ENCODE measurements at regions not wholly inside any gene's neighbourhood (a gene's known extent, or its start where the extent isn't known, plus 50 kb on each side); places are given as distances from the start of the nearest gene placed in this dataset.
"Not testable (repeated sequence)": the region's sequence is repeated elsewhere in the genome, so short reads cannot be mapped to it uniquely, and the experiment has no call there.

DNA sequence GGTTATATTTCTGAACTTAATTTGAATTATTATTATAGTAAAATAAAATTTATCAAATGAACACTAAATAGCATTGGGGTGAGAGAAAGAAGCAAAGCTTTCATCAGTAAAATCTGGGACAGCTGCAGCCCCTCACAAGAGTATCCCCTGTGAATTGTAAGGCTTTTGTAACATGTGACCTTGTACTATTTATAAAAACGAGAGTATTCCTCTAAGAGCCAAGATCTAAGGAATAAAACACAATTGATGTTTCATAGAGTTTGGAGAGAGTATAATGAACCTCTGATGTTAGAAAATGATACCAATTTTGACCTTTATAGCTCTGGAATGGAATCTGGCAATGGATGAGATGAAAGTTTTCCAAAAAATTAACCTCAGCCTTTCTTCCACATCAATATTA, 617.2 kb upstream of the ID4 start:
- Mint-ChIP-seq H3K36me3 (ENCODE audit: low read depth) (no peaks in the 10 kb centered on the region), H3K27me3 (ENCODE audit: low read depth) (no peaks in the 10 kb centered on the region)
- TF ChIP-seq CTCF (IDR thresholded peaks at IDR 0.05; ENCODE audit: unreplicated experiment in 3 of 3), result no peak

GRCh38 chr6:19231878-19232561, 605.1 kb upstream of the ID4 start:
- Mint-ChIP-seq H3K9me3 (peaks cover 19% of the 10 kb centered on the region), H3K36me3 (ENCODE audit: low read depth) (no peaks in the 10 kb centered on the region), H3K27me3 (ENCODE audit: low read depth) (no peaks in the 10 kb centered on the region), H3K27ac (peak overlapping the region in 2 of 3 experiments; percentile 9 to 46), H3K4me3 (no peak overlapping the region), H3K4me1 (no peaks in the 10 kb centered on the region)
- no peak for TF ChIP-seq CTCF (IDR thresholded peaks at IDR 0.05; ENCODE audit: unreplicated experiment in 3 of 3)

More for the DNA sequence above, 617.2 kb upstream of the ID4 start:
- H3K9me3 Mint-ChIP-seq, result peaks cover 21% of the 10 kb centered on the region
- H3K4me3 Mint-ChIP-seq, result no peak overlapping the region
- H3K4me1 Mint-ChIP-seq, result peaks cover 13% of the 10 kb centered on the region
- H3K27ac Mint-ChIP-seq, result peak overlapping the region; percentile 10 to 82 (median 66)

- Mint-ChIP-seq H3K27me3 (ENCODE audit: low read depth) (no peaks in the 10 kb centered on the region), H3K27ac (no peak overlapping the region), H3K4me1 (no peaks in the 10 kb centered on the region), H3K36me3 (ENCODE audit: low read depth) (peaks cover 4% of the 10 kb centered on the region), H3K4me3 (no peak overlapping the region), H3K9me3 (peaks cover 60% of the 10 kb centered on the region)
- no peak for TF ChIP-seq CTCF (IDR thresholded peaks at IDR 0.05; ENCODE audit: unreplicated experiment in 3 of 3)
These were observed 591.5 kb upstream of the ID4 start for GRCh38 chr6:19245656-19246055.

DNA sequence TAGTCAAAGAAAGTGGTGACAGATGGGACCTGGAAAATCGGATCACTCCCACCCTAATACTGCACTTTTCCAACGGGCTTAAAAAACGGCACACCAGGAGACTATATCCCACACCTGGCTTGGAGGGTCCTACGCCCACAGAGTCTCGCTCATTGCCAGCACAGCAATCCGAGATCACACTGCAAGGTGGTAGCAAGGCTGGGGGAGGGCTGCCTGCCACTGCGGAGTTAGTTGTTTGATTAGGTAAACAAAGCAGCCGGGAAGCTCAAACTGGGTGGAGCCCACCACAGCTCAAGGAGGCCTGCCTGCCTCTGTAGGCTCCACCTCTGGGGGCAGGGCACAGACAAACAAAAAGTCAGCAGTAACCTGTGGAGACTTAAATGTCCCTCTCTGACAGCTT, 590.0 kb upstream of the ID4 start:
- H3K4me3 Mint-ChIP-seq; H3K27ac Mint-ChIP-seq; H3K4me1 Mint-ChIP-seq; H3K27me3 Mint-ChIP-seq (ENCODE audit: low read depth); H3K36me3 Mint-ChIP-seq (ENCODE audit: low read depth): not testable (repeated sequence)
- peaks cover 55% of the 10 kb centered on the region for H3K9me3 Mint-ChIP-seq

- H3K4me1 Mint-ChIP-seq; H3K27me3 Mint-ChIP-seq (ENCODE audit: low read depth); H3K36me3 Mint-ChIP-seq (ENCODE audit: low read depth); H3K4me3 Mint-ChIP-seq; H3K27ac Mint-ChIP-seq: not testable (repeated sequence)
- peaks cover 12% of the 10 kb centered on the region for H3K9me3 Mint-ChIP-seq
These were observed 581.0 kb upstream of the ID4 start for GRCh38 chr6:19256123-19256522.

DNA sequence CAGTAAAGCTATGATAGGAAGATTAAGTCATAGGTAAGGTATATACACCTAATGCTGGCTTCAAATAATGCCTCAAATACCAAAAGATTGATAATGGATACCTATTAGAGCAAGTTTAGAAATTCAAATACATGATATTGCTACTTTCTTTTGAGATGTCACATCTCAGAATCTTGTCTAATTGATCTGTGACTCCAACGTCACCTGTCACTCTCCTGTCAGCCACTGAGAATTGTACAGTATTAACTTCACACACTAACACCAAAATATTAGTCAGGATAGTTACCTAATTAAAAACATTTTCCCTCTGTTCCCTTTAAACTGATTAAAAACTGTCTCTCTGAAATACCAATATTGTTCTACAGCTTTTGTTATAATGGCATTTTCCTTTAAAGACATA, 575.5 kb upstream of the ID4 start:
- TF ChIP-seq CTCF (IDR thresholded peaks at IDR 0.05; ENCODE audit: unreplicated experiment in 3 of 3), result no peak
- H3K4me1 Mint-ChIP-seq, result no peaks in the 10 kb centered on the region
- H3K27me3 Mint-ChIP-seq (ENCODE audit: low read depth), result no peaks in the 10 kb centered on the region
- no peak overlapping the region for H3K4me3 Mint-ChIP-seq
- H3K9me3 Mint-ChIP-seq, result no peaks in the 10 kb centered on the region
- H3K36me3 Mint-ChIP-seq (ENCODE audit: low read depth), result no peaks in the 10 kb centered on the region
- no peak overlapping the region for H3K27ac Mint-ChIP-seq

DNA sequence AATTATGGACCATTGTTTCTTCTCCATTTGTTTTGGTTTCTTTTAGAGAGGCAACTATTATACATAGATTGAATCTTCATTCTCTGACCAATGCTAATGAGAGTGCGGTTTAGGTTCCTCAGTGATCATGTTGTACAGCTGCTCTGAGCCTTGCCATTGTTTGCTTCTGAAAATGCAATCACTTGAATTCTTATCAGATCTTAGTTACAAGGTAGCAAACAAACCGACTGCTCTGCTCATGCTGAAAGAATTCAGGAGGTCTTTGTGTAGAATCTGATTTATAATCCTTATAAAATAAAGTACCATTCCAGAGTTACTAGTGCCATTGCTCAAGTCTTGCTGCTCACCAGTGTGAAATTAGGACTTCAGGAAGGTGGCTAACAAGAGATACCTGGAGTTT, 569.1 kb upstream of the ID4 start:
- H3K27me3 Mint-ChIP-seq (ENCODE audit: low read depth), result no peaks in the 10 kb centered on the region
- TF ChIP-seq CTCF (IDR thresholded peaks at IDR 0.05; ENCODE audit: unreplicated experiment in 3 of 3), result no peak

More for the DNA sequence above, 569.1 kb upstream of the ID4 start:
- no peaks in the 10 kb centered on the region for H3K36me3 Mint-ChIP-seq (ENCODE audit: low read depth)
- peaks cover 14% of the 10 kb centered on the region for H3K9me3 Mint-ChIP-seq
- H3K4me3 Mint-ChIP-seq, result no peak overlapping the region
- H3K4me1 Mint-ChIP-seq, result no peaks in the 10 kb centered on the region
- no peak overlapping the region for H3K27ac Mint-ChIP-seq

Measured in nephron (organoid).